ENCODE measurements at regions not wholly inside any gene's neighbourhood (a gene's known extent, or its start where the extent isn't known, plus 50 kb on each side); places are given as distances from the start of the nearest gene placed in this dataset.

DNA sequence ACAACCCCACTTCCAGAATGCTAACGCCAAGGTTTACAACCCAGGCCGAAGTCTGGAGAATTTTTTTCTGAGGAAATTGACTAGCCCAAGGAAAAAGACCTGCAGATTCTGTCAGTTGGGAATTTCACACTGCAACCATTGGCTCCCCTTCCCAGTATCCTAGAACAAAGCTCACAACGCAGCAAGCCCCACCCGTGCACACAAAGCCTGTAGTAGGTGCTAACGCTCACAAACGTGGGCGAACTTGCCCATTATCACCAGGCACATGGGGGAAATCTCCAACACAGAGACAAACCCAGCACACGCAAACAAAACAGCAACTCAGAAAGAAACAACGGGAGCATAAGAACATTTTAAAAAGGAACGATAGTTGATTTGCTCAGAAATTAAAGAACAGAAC, 265.1 kb downstream of the EIPR1 start:
- Histone ChIP-seq H3K4me3 (ENCODE audit: low read depth, low read length, poor library complexity, severe bottlenecking) (no peak overlapping the region), H3K4me2 (ENCODE audit: low read length) (no peak overlapping the region), H3K9ac (ENCODE audit: low read length) (no peak overlapping the region), H3K36me3 (ENCODE audit: insufficient read depth, low read length) (peaks cover 15% of the 10 kb centered on the region; the same call in 1 of the 2 replicates), H3K79me2 (ENCODE audit: insufficient read depth, low read length) (no peaks in the 10 kb centered on the region), H3F3A (ENCODE audit: insufficient read depth, low read length) (no peaks in the 10 kb centered on the region), H3K27me3 (ENCODE audit: insufficient read depth, low read length) (no peaks in the 10 kb centered on the region), H4K20me1 (ENCODE audit: insufficient read depth, low read length) (no peaks in the 10 kb centered on the region), H3K9me3 (ENCODE audit: low read length) (no peaks in the 10 kb centered on the region), H3K9me2 (ENCODE audit: low read depth, low read length) (no peaks in the 10 kb centered on the region), H3K27ac (ENCODE audit: low read depth, low read length, poor library complexity, severe bottlenecking) (no peak overlapping the region), H3K4me1 (ENCODE audit: insufficient read depth, low read length, severe bottlenecking) (no peaks in the 10 kb centered on the region), H2AFZ (ENCODE audit: low read length) (no peak overlapping the region)
- no peak for TF ChIP-seq EZH2 (IDR thresholded peaks at IDR 0.05; ENCODE audit: borderline replicate concordance, low read length)
- no peak for TF ChIP-seq CTCF (IDR thresholded peaks at IDR 0.05; ENCODE audit: low read length)

DNA sequence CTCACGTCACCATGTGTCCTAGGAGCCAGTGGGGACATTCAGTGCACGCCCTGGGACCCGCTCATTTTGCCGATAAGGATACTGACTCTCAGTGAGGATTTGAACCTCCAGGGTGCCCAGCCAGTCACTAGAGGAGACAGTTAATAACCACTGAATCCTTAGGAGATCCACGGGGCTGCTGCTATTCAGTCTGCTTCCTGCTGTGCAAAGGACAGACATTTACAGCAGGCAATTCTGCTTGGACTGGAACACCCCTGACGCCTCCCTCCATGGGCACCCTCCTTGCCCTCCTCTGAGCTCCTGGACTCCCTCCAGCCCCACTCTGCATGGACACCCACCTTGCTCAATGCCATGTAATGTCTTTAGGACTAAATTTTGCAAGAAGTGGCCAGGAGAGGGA, 265.5 kb downstream of the EIPR1 start:
- no peak overlapping the region for H3K4me2 ChIP-seq (ENCODE audit: low read length)
- H3K9me3 ChIP-seq (ENCODE audit: low read length): no peaks in the 10 kb centered on the region
- no peak for TF ChIP-seq CTCF (IDR thresholded peaks at IDR 0.05; ENCODE audit: low read length)
- no peak for TF ChIP-seq EZH2 (IDR thresholded peaks at IDR 0.05; ENCODE audit: borderline replicate concordance, low read length)
- no peaks in the 10 kb centered on the region for H4K20me1 ChIP-seq (ENCODE audit: insufficient read depth, low read length)
- no peaks in the 10 kb centered on the region for H3K27me3 ChIP-seq (ENCODE audit: insufficient read depth, low read length)
- H3K27ac ChIP-seq (ENCODE audit: low read depth, low read length, poor library complexity, severe bottlenecking): no peak overlapping the region
- no peaks in the 10 kb centered on the region for H3K9me2 ChIP-seq (ENCODE audit: low read depth, low read length)
- H3K4me3 ChIP-seq (ENCODE audit: low read depth, low read length, poor library complexity, severe bottlenecking): no peak overlapping the region
- no peak overlapping the region for H2AFZ ChIP-seq (ENCODE audit: low read length)
- H3F3A ChIP-seq (ENCODE audit: insufficient read depth, low read length): no peaks in the 10 kb centered on the region
- no peaks in the 10 kb centered on the region for H3K4me1 ChIP-seq (ENCODE audit: insufficient read depth, low read length, severe bottlenecking)
- peaks cover 15% of the 10 kb centered on the region; the same call in 1 of the 2 replicates for H3K36me3 ChIP-seq (ENCODE audit: insufficient read depth, low read length)
- H3K9ac ChIP-seq (ENCODE audit: low read length): no peak overlapping the region
- no peaks in the 10 kb centered on the region for H3K79me2 ChIP-seq (ENCODE audit: insufficient read depth, low read length)

DNA sequence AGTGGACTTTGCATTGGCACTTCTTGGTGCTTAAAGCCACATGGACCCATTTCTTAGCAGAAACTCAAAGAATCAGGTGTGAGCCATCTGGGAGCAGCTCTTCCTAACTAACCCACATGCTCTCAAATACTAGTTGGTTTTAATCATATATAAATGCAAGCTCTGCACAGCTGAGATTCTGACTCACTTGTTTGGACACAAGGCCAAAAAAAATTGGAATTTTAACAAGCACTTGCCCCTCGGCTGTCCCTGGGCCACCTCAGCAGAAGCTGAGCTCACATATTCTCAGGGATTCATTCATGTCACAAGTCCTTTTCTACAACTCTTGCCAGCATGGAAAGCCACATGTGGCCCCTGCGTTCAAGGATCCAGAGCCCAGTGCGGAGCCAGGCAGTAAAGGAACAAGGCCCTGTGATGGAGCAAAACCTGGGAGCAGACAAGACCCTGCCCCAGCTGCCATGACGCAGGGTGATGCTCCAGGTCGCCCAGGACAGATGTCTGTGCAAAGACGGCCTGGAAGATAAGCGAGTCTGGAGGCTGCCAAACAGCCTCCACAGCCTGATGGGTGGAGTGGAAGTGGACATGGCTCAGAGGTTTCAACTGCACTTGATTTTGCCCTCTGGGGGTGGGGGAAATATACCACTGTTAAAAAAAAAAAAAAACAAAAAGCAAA, 266.5 kb downstream of the EIPR1 start:
- H3K4me3 ChIP-seq (ENCODE audit: low read depth, low read length, poor library complexity, severe bottlenecking): no peak overlapping the region
- no peak overlapping the region for H3K9ac ChIP-seq (ENCODE audit: low read length)
- peaks cover 9% of the 10 kb centered on the region; the same call in 1 of the 2 replicates for H3K36me3 ChIP-seq (ENCODE audit: insufficient read depth, low read length)
- no peaks in the 10 kb centered on the region for H3K27me3 ChIP-seq (ENCODE audit: insufficient read depth, low read length)
- H3K4me2 ChIP-seq (ENCODE audit: low read length): no peak overlapping the region
- TF ChIP-seq CTCF (IDR thresholded peaks at IDR 0.05; ENCODE audit: low read length) (no peak), EZH2 (IDR thresholded peaks at IDR 0.05; ENCODE audit: borderline replicate concordance, low read length) (no peak)
- H3K79me2 ChIP-seq (ENCODE audit: insufficient read depth, low read length): no peaks in the 10 kb centered on the region
- H3K27ac ChIP-seq (ENCODE audit: low read depth, low read length, poor library complexity, severe bottlenecking): no peak overlapping the region
- no peaks in the 10 kb centered on the region for H3K9me3 ChIP-seq (ENCODE audit: low read length)
- H4K20me1 ChIP-seq (ENCODE audit: insufficient read depth, low read length): no peaks in the 10 kb centered on the region
- no peaks in the 10 kb centered on the region for H3K9me2 ChIP-seq (ENCODE audit: low read depth, low read length)
- H2AFZ ChIP-seq (ENCODE audit: low read length): no peak overlapping the region
- H3F3A ChIP-seq (ENCODE audit: insufficient read depth, low read length): no peaks in the 10 kb centered on the region
- H3K4me1 ChIP-seq (ENCODE audit: insufficient read depth, low read length, severe bottlenecking): no peaks in the 10 kb centered on the region
